ENCODE measurements at regions not wholly inside any gene's neighbourhood (a gene's known extent, or its start where the extent isn't known, plus 50 kb on each side); places are given as distances from the start of the nearest gene placed in this dataset.
A peak's percentile ranks its signal among the peaks of the same experiment; 100 is the strongest.

- Histone ChIP-seq H3K9me3 (ENCODE audit: control insufficient read depth in 2 of 2, insufficient read depth in 1 of 2, low read length in 1 of 2) (no peaks in the 10 kb centered on the region), H3K36me3 (ENCODE audit: control insufficient read depth in 2 of 2, insufficient read depth in 2 of 2, low read length in 1 of 2) (no peaks in the 10 kb centered on the region), H3K27me3 (ENCODE audit: control insufficient read depth in 2 of 2, insufficient read depth in 1 of 2, low read length in 1 of 2) (no peaks in the 10 kb centered on the region), H3K4me1 (ENCODE audit: control insufficient read depth in 2 of 2, insufficient read depth in 2 of 2, low read length in 2 of 2) (peaks cover 40 to 99% of the 10 kb centered on the region in 2 donors), H3K4me3 (ENCODE audit: low read length in 2 of 2) (peak overlapping the region in 1 of 2 donors; percentile 10), H3K27ac (ENCODE audit: low read depth in 1 of 2, low read length in 1 of 2) (peak overlapping the region; percentile 94 to 97)
- DNase-seq (ENCODE audit: low read depth in 6 of 9, low spot score in 9 of 9), result peak; percentile 66 to 94 (median 81)
- 1% methylated on average over 20 of the region's 20 CpGs for WGBS
These were observed 92.5 kb upstream of the RUNX3 start for GRCh38 chr1:25022361-25023189.

DNA sequence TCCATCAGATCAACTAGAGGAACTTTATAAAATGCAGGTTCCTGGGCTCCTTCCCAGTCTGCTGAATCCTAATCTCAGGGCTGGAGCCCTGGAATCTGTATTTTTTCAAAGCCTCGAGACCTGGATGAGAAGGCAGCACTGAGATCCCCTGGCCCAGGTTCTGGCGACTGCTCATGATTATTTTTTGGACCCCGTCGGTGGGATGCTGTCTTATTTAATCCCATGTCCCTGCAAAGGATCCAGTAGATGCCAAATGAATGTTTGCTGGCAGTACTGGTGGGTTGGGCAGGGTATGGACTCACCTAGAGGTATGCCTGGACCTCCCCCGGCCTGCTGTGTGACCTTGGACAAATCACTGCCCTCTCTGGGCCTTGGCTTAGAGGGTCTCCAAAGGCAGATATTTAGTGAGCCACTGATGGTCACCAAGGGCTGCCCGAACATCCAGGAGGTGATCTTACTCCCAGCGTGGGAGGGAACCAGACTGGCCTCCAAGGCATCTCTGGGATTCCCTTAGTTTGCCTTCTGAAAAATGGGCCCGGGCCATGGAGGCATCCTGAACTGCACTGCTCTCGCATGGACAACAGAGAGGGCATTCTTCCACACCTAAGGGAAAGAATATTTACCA lies 91.6 kb upstream of the RUNX3 start:
- 87% methylated on average over 9 of the region's 9 CpGs for WGBS
- no peaks in the 10 kb centered on the region for H3K36me3 ChIP-seq (ENCODE audit: control insufficient read depth in 2 of 2, insufficient read depth in 2 of 2, low read length in 1 of 2)
- no peak overlapping the region for H3K4me3 ChIP-seq (ENCODE audit: low read length in 2 of 2)
- H3K27me3 ChIP-seq (ENCODE audit: control insufficient read depth in 2 of 2, insufficient read depth in 1 of 2, low read length in 1 of 2), result no peaks in the 10 kb centered on the region
- no peaks in the 10 kb centered on the region for H3K9me3 ChIP-seq (ENCODE audit: control insufficient read depth in 2 of 2, insufficient read depth in 1 of 2, low read length in 1 of 2)
- H3K4me1 ChIP-seq (ENCODE audit: control insufficient read depth in 2 of 2, insufficient read depth in 2 of 2, low read length in 2 of 2), result peaks cover 41 to 100% of the 10 kb centered on the region in 2 donors
- H3K27ac ChIP-seq (ENCODE audit: low read depth in 1 of 2, low read length in 1 of 2), result peak overlapping the region; percentile 70 to 97
- no peak for DNase-seq (ENCODE audit: low read depth in 6 of 9, low spot score in 9 of 9)

DNA sequence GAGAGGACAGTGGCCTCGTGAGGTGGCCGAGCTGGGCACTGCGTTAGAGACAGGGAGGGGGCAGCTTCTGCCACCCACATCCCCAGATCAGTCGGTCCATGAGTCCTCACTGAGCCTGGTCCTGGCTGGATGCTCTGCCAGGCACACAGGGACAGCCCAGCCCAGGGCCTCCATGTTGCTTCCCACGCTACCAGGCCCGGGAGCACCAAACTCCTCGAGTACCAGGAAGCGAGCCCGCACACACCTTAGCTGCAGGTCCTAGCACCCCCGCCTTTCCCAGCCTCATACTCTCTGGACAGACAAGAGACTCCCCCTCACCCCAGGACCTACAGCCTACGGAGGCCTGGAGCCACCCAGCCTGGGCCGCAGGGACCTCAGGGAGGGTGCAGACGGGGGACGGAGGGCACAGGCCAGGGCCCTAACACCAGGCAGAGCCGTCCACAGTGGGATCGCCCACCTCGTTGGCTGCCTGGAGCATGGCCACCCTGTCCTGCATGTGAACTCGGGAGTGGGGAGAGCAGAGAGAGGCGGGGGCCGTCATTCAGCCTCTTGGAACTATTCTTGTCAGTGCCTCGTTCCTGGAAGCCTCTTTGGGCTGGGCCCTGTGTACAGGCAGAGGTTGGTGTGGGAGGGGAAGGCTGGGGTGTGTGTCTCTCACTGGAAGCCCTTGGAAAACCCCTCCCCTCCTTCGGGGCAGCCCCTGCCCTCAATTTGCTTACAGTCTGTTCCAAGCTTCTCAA lies 90.9 kb upstream of the RUNX3 start:
- H3K9me3 ChIP-seq (ENCODE audit: control insufficient read depth in 2 of 2, insufficient read depth in 1 of 2, low read length in 1 of 2), result no peaks in the 10 kb centered on the region
- H3K27ac ChIP-seq (ENCODE audit: low read depth in 1 of 2, low read length in 1 of 2), result peak overlapping the region; percentile 62 to 97
- H3K4me1 ChIP-seq (ENCODE audit: control insufficient read depth in 2 of 2, insufficient read depth in 2 of 2, low read length in 2 of 2), result peaks cover 41 to 97% of the 10 kb centered on the region in 2 donors
- no peak overlapping the region for H3K4me3 ChIP-seq (ENCODE audit: low read length in 2 of 2)
- H3K27me3 ChIP-seq (ENCODE audit: control insufficient read depth in 2 of 2, insufficient read depth in 1 of 2, low read length in 1 of 2), result no peaks in the 10 kb centered on the region
- H3K36me3 ChIP-seq (ENCODE audit: control insufficient read depth in 2 of 2, insufficient read depth in 2 of 2, low read length in 1 of 2), result no peaks in the 10 kb centered on the region
- 88% methylated on average over 22 of the region's 22 CpGs for WGBS
- no peak for DNase-seq (ENCODE audit: low read depth in 6 of 9, low spot score in 9 of 9)

DNA sequence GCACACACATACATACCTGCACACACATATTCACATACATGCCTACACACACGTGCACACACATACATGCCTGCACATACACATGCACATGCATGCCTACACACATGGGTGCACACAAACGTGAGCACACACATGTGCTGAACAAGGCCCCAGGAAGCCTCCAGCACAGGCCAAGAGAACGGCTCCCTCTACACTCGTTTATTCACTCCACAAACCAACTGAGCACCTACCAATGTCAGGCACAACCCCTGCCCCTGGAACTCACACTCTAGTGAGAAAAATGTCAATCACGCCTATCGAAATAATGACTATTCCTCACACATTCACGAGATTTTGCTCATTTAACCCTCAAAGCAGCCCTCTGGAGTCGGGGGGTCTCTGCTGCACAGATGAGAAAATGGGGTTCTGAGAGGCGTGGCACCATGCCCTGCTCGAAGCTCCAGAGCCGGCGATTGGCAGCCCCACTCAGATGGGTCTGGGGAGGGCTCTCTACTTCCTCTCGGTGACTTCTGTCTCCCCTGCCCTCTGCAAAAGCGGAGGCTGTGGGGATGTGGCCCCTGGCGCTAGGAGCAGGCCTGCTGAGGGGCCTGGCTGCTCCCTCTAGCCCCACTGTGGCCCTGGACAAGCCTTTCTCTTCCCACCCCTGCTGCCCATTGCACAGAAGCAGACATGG lies 90.2 kb upstream of the RUNX3 start:
- Histone ChIP-seq H3K27ac (ENCODE audit: low read depth in 1 of 2, low read length in 1 of 2) (peak overlapping the region; percentile 62 to 97), H3K27me3 (ENCODE audit: control insufficient read depth in 2 of 2, insufficient read depth in 1 of 2, low read length in 1 of 2) (no peaks in the 10 kb centered on the region), H3K9me3 (ENCODE audit: control insufficient read depth in 2 of 2, insufficient read depth in 1 of 2, low read length in 1 of 2) (no peaks in the 10 kb centered on the region), H3K36me3 (ENCODE audit: control insufficient read depth in 2 of 2, insufficient read depth in 2 of 2, low read length in 1 of 2) (no peaks in the 10 kb centered on the region), H3K4me3 (ENCODE audit: low read length in 2 of 2) (no peak overlapping the region), H3K4me1 (ENCODE audit: control insufficient read depth in 2 of 2, insufficient read depth in 2 of 2, low read length in 2 of 2) (peaks cover 41 to 96% of the 10 kb centered on the region in 2 donors)
- no peak for DNase-seq (ENCODE audit: low read depth in 6 of 9, low spot score in 9 of 9)
- 60% methylated on average over 15 of the region's 15 CpGs for WGBS

GRCh38 chr1:25019337-25020172 lies 89.5 kb upstream of the RUNX3 start:
- H3K27me3 ChIP-seq (ENCODE audit: control insufficient read depth in 2 of 2, insufficient read depth in 1 of 2, low read length in 1 of 2), result no peaks in the 10 kb centered on the region
- H3K27ac ChIP-seq (ENCODE audit: low read depth in 1 of 2, low read length in 1 of 2), result peak overlapping the region in 1 of 2 donors; percentile 82
- no peak overlapping the region for H3K4me3 ChIP-seq (ENCODE audit: low read length in 2 of 2)
- no peak for DNase-seq (ENCODE audit: low read depth in 6 of 9, low spot score in 9 of 9)
- peaks cover 41 to 95% of the 10 kb centered on the region in 2 donors for H3K4me1 ChIP-seq (ENCODE audit: control insufficient read depth in 2 of 2, insufficient read depth in 2 of 2, low read length in 2 of 2)
- 91% methylated on average over 13 of the region's 13 CpGs for WGBS
- H3K36me3 ChIP-seq (ENCODE audit: control insufficient read depth in 2 of 2, insufficient read depth in 2 of 2, low read length in 1 of 2), result no peaks in the 10 kb centered on the region
- H3K9me3 ChIP-seq (ENCODE audit: control insufficient read depth in 2 of 2, insufficient read depth in 1 of 2, low read length in 1 of 2), result no peaks in the 10 kb centered on the region

- H3K27me3 ChIP-seq (ENCODE audit: control insufficient read depth in 2 of 2, insufficient read depth in 1 of 2, low read length in 1 of 2), result no peaks in the 10 kb centered on the region
- H3K27ac ChIP-seq (ENCODE audit: low read depth in 1 of 2, low read length in 1 of 2), result peak overlapping the region; percentile 68 to 82
- peaks cover 38 to 95% of the 10 kb centered on the region in 2 donors for H3K4me1 ChIP-seq (ENCODE audit: control insufficient read depth in 2 of 2, insufficient read depth in 2 of 2, low read length in 2 of 2)
- WGBS, result 85% methylated on average over 5 of the region's 5 CpGs
- H3K9me3 ChIP-seq (ENCODE audit: control insufficient read depth in 2 of 2, insufficient read depth in 1 of 2, low read length in 1 of 2), result no peaks in the 10 kb centered on the region
- DNase-seq (ENCODE audit: low read depth in 6 of 9, low spot score in 9 of 9), result no peak
- H3K36me3 ChIP-seq (ENCODE audit: control insufficient read depth in 2 of 2, insufficient read depth in 2 of 2, low read length in 1 of 2), result no peaks in the 10 kb centered on the region
- H3K4me3 ChIP-seq (ENCODE audit: low read length in 2 of 2), result no peak overlapping the region
These were observed 88.9 kb upstream of the RUNX3 start for GRCh38 chr1:25018943-25019336.

- Histone ChIP-seq H3K36me3 (ENCODE audit: control insufficient read depth in 2 of 2, insufficient read depth in 2 of 2, low read length in 1 of 2) (no peaks in the 10 kb centered on the region), H3K27me3 (ENCODE audit: control insufficient read depth in 2 of 2, insufficient read depth in 1 of 2, low read length in 1 of 2) (no peaks in the 10 kb centered on the region), H3K4me3 (ENCODE audit: low read length in 2 of 2) (no peak overlapping the region), H3K4me1 (ENCODE audit: control insufficient read depth in 2 of 2, insufficient read depth in 2 of 2, low read length in 2 of 2) (peaks cover 31 to 89% of the 10 kb centered on the region in 2 donors), H3K27ac (ENCODE audit: low read depth in 1 of 2, low read length in 1 of 2) (peak overlapping the region in 1 of 2 donors; percentile 82), H3K9me3 (ENCODE audit: control insufficient read depth in 2 of 2, insufficient read depth in 1 of 2, low read length in 1 of 2) (no peaks in the 10 kb centered on the region)
- WGBS, result 86% methylated on average over 7 of the region's 7 CpGs
- DNase-seq (ENCODE audit: low read depth in 6 of 9, low spot score in 9 of 9), result no peak
These were observed 88.1 kb upstream of the RUNX3 start for GRCh38 chr1:25018110-25018735.
